Smooth muscle cell (in vitro differentiated cells): ENCODE measurements at regions not wholly inside any gene's neighbourhood (a gene's known extent, or its start where the extent isn't known, plus 50 kb on each side); places are given as distances from the start of the nearest gene placed in this dataset.
"Not testable (repeated sequence)": the region's sequence is repeated elsewhere in the genome, so short reads cannot be mapped to it uniquely, and the experiment has no call there.

Source experiments
- DNase-seq: peaks from one replicate; lab custom pipeline; 2025; ENCODE audit not compliant: unreplicated experiment; lab: John Stamatoyannopoulos, UW
- H2AFZ ChIP-seq: fragments of 200-600 bp; sonication (generic); 2 replicates; pipeline ENCODE4 v1.6.0; 2016; ENCODE audit warnings: antibody characterized with exemption, low read depth, mild to moderate bottlenecking
- H3F3A ChIP-seq: fragments of 200-600 bp; sonication (generic); 2 replicates; pipeline ENCODE4 v1.6.0; 2017; ENCODE audit warnings: antibody characterized with exemption, low read depth
- H3K27ac ChIP-seq: fragments of 200-600 bp; sonication (generic); 2 replicates; pipeline ENCODE4 v1.5.1; 2016; ENCODE audit warnings: low read depth, mild to moderate bottlenecking
- H3K27me3 ChIP-seq: fragments of 200-600 bp; sonication (generic); 2 replicates; pipeline ENCODE4 v1.6.1; 2016; ENCODE audit warnings: low read depth, mild to moderate bottlenecking
- H3K36me3 ChIP-seq: fragments of 200-600 bp; sonication (generic); 2 replicates; pipeline ENCODE4 v1.5.1; 2016; ENCODE audit warnings: low read depth
- H3K4me1 ChIP-seq: fragments of 200-600 bp; sonication (generic); 2 replicates; pipeline ENCODE4 v1.5.1; 2016; ENCODE audit warnings: low read depth
- H3K4me2 ChIP-seq: fragments of 200-600 bp; sonication (generic); 2 replicates; pipeline ENCODE4 v1.6.0; 2016; ENCODE audit warnings: mild to moderate bottlenecking
- H3K4me3 ChIP-seq: fragments of 200-600 bp; sonication (generic); 2 replicates; pipeline ENCODE4 v1.5.1; 2016; ENCODE audit warnings: mild to moderate bottlenecking
- H3K79me2 ChIP-seq: fragments of 200-600 bp; sonication (generic); 2 replicates; pipeline ENCODE4 v1.6.0; 2016; ENCODE audit warnings: low read depth, mild to moderate bottlenecking
- H3K9ac ChIP-seq: fragments of 200-600 bp; sonication (generic); 2 replicates; pipeline ENCODE4 v1.6.0; 2016; ENCODE audit warnings: low read depth
- H3K9me3 ChIP-seq: fragments of 200-600 bp; sonication (generic); replicated peaks from 2 replicates; pipeline ENCODE4 v1.5.1; 2016; ENCODE audit warnings: low read depth
- H4K20me1 ChIP-seq: fragments of 200-600 bp; sonication (generic); 2 replicates; pipeline ENCODE4 v1.6.0; 2016; ENCODE audit warnings: low read depth
- CTCF ChIP-seq: fragments of 200-600 bp; sonication (generic); IDR thresholded peaks from 2 replicates; pipeline ENCODE4 v1.5.1; 2017; ENCODE audit warnings: borderline replicate concordance, mild to moderate bottlenecking, antibody characterized with exemption; ENCODE audit not compliant: insufficient read depth, poor library complexity, severe bottlenecking
- WGBS: methylation state at CpG from one replicate; pipeline ENCODE4 v1.1.7; 2016; ENCODE audit warnings: low lambda C conversion rate; 5-methylcytosine and 5-hydroxymethylcytosine counted together

GRCh38 chr7:12032146-12032545 is 178.9 kb upstream of the TMEM106B start:
- Histone ChIP-seq H3K27me3 (no peaks in the 10 kb centered on the region), H3K27ac (no peak overlapping the region), H3K9ac (no peak overlapping the region), H4K20me1 (no peaks in the 10 kb centered on the region), H3K9me3 (no peaks in the 10 kb centered on the region), H2AFZ (no peak overlapping the region), H3F3A (no peaks in the 10 kb centered on the region), H3K4me1 (no peaks in the 10 kb centered on the region), H3K4me3 (no peak overlapping the region), H3K4me2 (no peak overlapping the region), H3K36me3 (no peaks in the 10 kb centered on the region), H3K79me2 (no peaks in the 10 kb centered on the region)
- WGBS, result 94% methylated on average over 1 of the region's 1 CpG
- no peak for TF ChIP-seq CTCF
- DNase-seq, result no peak

- not testable (repeated sequence) for H3K4me2 ChIP-seq, H2AFZ ChIP-seq, H3K36me3 ChIP-seq, H3K79me2 ChIP-seq, H3K27me3 ChIP-seq, H3K27ac ChIP-seq, H3K4me3 ChIP-seq, H3K9me3 ChIP-seq, H3K4me1 ChIP-seq, H4K20me1 ChIP-seq, DNase-seq, H3F3A ChIP-seq, H3K9ac ChIP-seq
These were observed 167.6 kb upstream of the TMEM106B start for GRCh38 chr7:12043457-12043856.

GRCh38 chr7:12052211-12052610 is 158.9 kb upstream of the TMEM106B start:
- H3K27me3 ChIP-seq, result no peaks in the 10 kb centered on the region
- H3F3A ChIP-seq, result no peaks in the 10 kb centered on the region
- H3K9ac ChIP-seq, result no peak overlapping the region
- no peak overlapping the region for H3K4me2 ChIP-seq
- H3K4me1 ChIP-seq, result no peaks in the 10 kb centered on the region
- H3K4me3 ChIP-seq, result no peak overlapping the region
- H3K9me3 ChIP-seq, result peaks cover 6% of the 10 kb centered on the region
- H2AFZ ChIP-seq, result no peak overlapping the region
- H3K79me2 ChIP-seq, result no peaks in the 10 kb centered on the region
- 69% methylated on average over 2 of the region's 2 CpGs for whole genome bisulfite sequencing
- no peak overlapping the region for H3K27ac ChIP-seq
- no peak for DNase-seq
- H4K20me1 ChIP-seq, result no peaks in the 10 kb centered on the region
- H3K36me3 ChIP-seq, result no peaks in the 10 kb centered on the region
- TF ChIP-seq CTCF, result no peak

- Histone ChIP-seq H3K4me1 (no peaks in the 10 kb centered on the region), H2AFZ (no peak overlapping the region), H3K4me2 (no peak overlapping the region), H3K9ac (no peak overlapping the region), H3K36me3 (no peaks in the 10 kb centered on the region), H3F3A (no peaks in the 10 kb centered on the region), H3K27ac (no peak overlapping the region), H3K9me3 (peaks cover 6% of the 10 kb centered on the region), H3K79me2 (no peaks in the 10 kb centered on the region), H4K20me1 (no peaks in the 10 kb centered on the region), H3K4me3 (no peak overlapping the region), H3K27me3 (no peaks in the 10 kb centered on the region)
- no peak for DNase-seq
- 82% methylated on average over 5 of the region's 5 CpGs for WGBS
- TF ChIP-seq CTCF, result no peak
These were observed 157.5 kb upstream of the TMEM106B start for GRCh38 chr7:12053561-12053960.
